ENCODE measurements at regions not wholly inside any gene's neighbourhood (a gene's known extent, or its start where the extent isn't known, plus 50 kb on each side); places are given as distances from the start of the nearest gene placed in this dataset.
"Not testable (repeated sequence)": the region's sequence is repeated elsewhere in the genome, so short reads cannot be mapped to it uniquely, and the experiment has no call there.

DNA sequence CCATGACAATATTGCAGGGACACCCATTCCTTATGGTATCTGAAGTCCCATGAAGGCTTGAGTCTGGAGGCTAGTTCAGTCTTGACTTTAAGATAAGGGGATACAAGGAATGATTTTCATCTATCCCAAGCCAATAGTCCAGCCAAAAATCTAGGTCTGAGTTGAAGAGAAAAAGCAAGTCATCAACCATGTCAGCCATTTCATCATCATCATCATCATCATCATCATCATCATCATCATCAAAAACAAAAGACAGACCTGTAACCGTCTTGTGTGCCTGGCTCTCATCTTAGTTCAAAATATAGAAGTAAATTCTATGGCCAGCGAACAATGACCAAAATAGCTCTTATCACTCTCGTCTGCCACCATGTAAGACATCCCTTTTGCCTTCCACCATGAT is 59.5 kb upstream of the FAM90A26 start:
- H3K9me3 ChIP-seq (ENCODE audit: control insufficient read depth, low read length); H3K23ac ChIP-seq (ENCODE audit: low read length in 2 of 2); H3K18ac ChIP-seq (ENCODE audit: low read depth in 1 of 2, low read length in 2 of 2); H3K79me1 ChIP-seq (replicated peaks; ENCODE audit: low read length, poor library complexity, severe bottlenecking); H4K8ac ChIP-seq (ENCODE audit: low read length); DNase-seq; H3K9ac ChIP-seq (ENCODE audit: low read length); H3K27ac ChIP-seq (ENCODE audit: low read length, poor library complexity, severe bottlenecking); H3K27me3 ChIP-seq (ENCODE audit: control insufficient read depth in 1 of 2, insufficient read depth in 1 of 2, low read length in 2 of 2); H3K4ac ChIP-seq (ENCODE audit: low read depth in 1 of 2, low read length in 2 of 2); H3K4me3 ChIP-seq (ENCODE audit: insufficient read depth in 1 of 2, low read depth in 1 of 2, low read length in 2 of 2); H2BK5ac ChIP-seq (ENCODE audit: low read depth, low read length, poor library complexity, severe bottlenecking); H3K4me2 ChIP-seq (ENCODE audit: low read length, poor library complexity, severe bottlenecking); H2AFZ ChIP-seq (ENCODE audit: low read depth, low read length); H2BK12ac ChIP-seq (ENCODE audit: low read length in 2 of 2); H3K14ac ChIP-seq (ENCODE audit: low read length in 2 of 2); H4K91ac ChIP-seq (ENCODE audit: low read length); H3K4me1 ChIP-seq (ENCODE audit: control insufficient read depth, insufficient read depth, low read depth, low read length); H2BK15ac ChIP-seq (ENCODE audit: low read depth, poor library complexity, severe bottlenecking); H2BK120ac ChIP-seq (ENCODE audit: low read depth, low read length); H3K36me3 ChIP-seq (ENCODE audit: control insufficient read depth in 1 of 2, insufficient read depth in 2 of 2, low read depth in 1 of 2, low read length in 2 of 2); H2AK5ac ChIP-seq (ENCODE audit: low read length, severe bottlenecking): not testable (repeated sequence)
- WGBS: no CpG with 5 or more reads among the region's 3 CpGs

- H3K27ac ChIP-seq (ENCODE audit: low read length, poor library complexity, severe bottlenecking); H2BK12ac ChIP-seq (ENCODE audit: low read length in 2 of 2); H3K4ac ChIP-seq (ENCODE audit: low read depth in 1 of 2, low read length in 2 of 2); H2BK15ac ChIP-seq (ENCODE audit: low read depth, poor library complexity, severe bottlenecking); H3K36me3 ChIP-seq (ENCODE audit: control insufficient read depth in 1 of 2, insufficient read depth in 2 of 2, low read depth in 1 of 2, low read length in 2 of 2); H3K23ac ChIP-seq (ENCODE audit: low read length in 2 of 2); H4K91ac ChIP-seq (ENCODE audit: low read length); H3K4me1 ChIP-seq (ENCODE audit: control insufficient read depth, insufficient read depth, low read depth, low read length); H3K14ac ChIP-seq (ENCODE audit: low read length in 2 of 2); H3K4me2 ChIP-seq (ENCODE audit: low read length, poor library complexity, severe bottlenecking); DNase-seq; H2AK5ac ChIP-seq (ENCODE audit: low read length, severe bottlenecking); H2BK120ac ChIP-seq (ENCODE audit: low read depth, low read length); H3K79me1 ChIP-seq (replicated peaks; ENCODE audit: low read length, poor library complexity, severe bottlenecking); H2BK5ac ChIP-seq (ENCODE audit: low read depth, low read length, poor library complexity, severe bottlenecking); H3K9me3 ChIP-seq (ENCODE audit: control insufficient read depth, low read length); H4K8ac ChIP-seq (ENCODE audit: low read length); H3K4me3 ChIP-seq (ENCODE audit: insufficient read depth in 1 of 2, low read depth in 1 of 2, low read length in 2 of 2); H3K27me3 ChIP-seq (ENCODE audit: control insufficient read depth in 1 of 2, insufficient read depth in 1 of 2, low read length in 2 of 2); H2AFZ ChIP-seq (ENCODE audit: low read depth, low read length); H3K9ac ChIP-seq (ENCODE audit: low read length); H3K18ac ChIP-seq (ENCODE audit: low read depth in 1 of 2, low read length in 2 of 2): not testable (repeated sequence)
- 51% methylated on average over 2 of the region's 6 CpGs for WGBS
Measured at GRCh38 chr4:9103148-9103524, 67.1 kb upstream of the FAM90A26 start.

- H3K4ac ChIP-seq (ENCODE audit: low read depth in 1 of 2, low read length in 2 of 2); H3K4me1 ChIP-seq (ENCODE audit: control insufficient read depth, insufficient read depth, low read depth, low read length); H2BK15ac ChIP-seq (ENCODE audit: low read depth, poor library complexity, severe bottlenecking); H3K36me3 ChIP-seq (ENCODE audit: control insufficient read depth in 1 of 2, insufficient read depth in 2 of 2, low read depth in 1 of 2, low read length in 2 of 2); H3K79me1 ChIP-seq (replicated peaks; ENCODE audit: low read length, poor library complexity, severe bottlenecking); DNase-seq; H3K9ac ChIP-seq (ENCODE audit: low read length); H3K14ac ChIP-seq (ENCODE audit: low read length in 2 of 2); H3K27ac ChIP-seq (ENCODE audit: low read length, poor library complexity, severe bottlenecking); H3K4me3 ChIP-seq (ENCODE audit: insufficient read depth in 1 of 2, low read depth in 1 of 2, low read length in 2 of 2); H2BK12ac ChIP-seq (ENCODE audit: low read length in 2 of 2); H4K91ac ChIP-seq (ENCODE audit: low read length); H3K4me2 ChIP-seq (ENCODE audit: low read length, poor library complexity, severe bottlenecking); H3K9me3 ChIP-seq (ENCODE audit: control insufficient read depth, low read length); H2AK5ac ChIP-seq (ENCODE audit: low read length, severe bottlenecking); H3K18ac ChIP-seq (ENCODE audit: low read depth in 1 of 2, low read length in 2 of 2); H2BK120ac ChIP-seq (ENCODE audit: low read depth, low read length); H2BK5ac ChIP-seq (ENCODE audit: low read depth, low read length, poor library complexity, severe bottlenecking); H2AFZ ChIP-seq (ENCODE audit: low read depth, low read length); H3K27me3 ChIP-seq (ENCODE audit: control insufficient read depth in 1 of 2, insufficient read depth in 1 of 2, low read length in 2 of 2); H3K23ac ChIP-seq (ENCODE audit: low read length in 2 of 2); H4K8ac ChIP-seq (ENCODE audit: low read length): not testable (repeated sequence)
- WGBS: 88% methylated on average over 21 of the region's 22 CpGs
Measured at GRCh38 chr4:9102471-9103147, 67.6 kb upstream of the FAM90A26 start.

DNA sequence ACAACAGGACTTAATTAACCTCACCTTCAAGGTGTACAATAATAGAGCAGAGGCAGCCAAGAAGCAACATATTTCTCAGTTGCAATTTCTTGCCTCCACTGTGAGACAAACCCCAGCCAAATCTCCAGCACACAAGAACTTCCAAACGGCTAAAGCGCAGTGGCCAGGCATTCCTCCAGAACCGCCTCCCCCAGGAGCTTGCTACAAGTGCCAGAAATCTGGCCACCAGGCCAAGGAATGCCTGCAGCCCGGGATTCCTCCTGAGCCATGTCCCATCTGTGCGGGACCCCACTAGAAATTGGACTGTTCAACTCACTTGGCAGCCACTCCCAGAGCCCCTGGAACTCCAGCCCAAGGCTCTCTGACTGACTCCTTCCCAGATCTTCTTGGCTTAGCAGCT is 73.9 kb upstream of the FAM90A26 start:
- not testable (repeated sequence) for H3K27ac ChIP-seq (ENCODE audit: low read length, poor library complexity, severe bottlenecking); H3K36me3 ChIP-seq (ENCODE audit: control insufficient read depth in 1 of 2, insufficient read depth in 2 of 2, low read depth in 1 of 2, low read length in 2 of 2); DNase-seq; H2BK15ac ChIP-seq (ENCODE audit: low read depth, poor library complexity, severe bottlenecking); H3K4ac ChIP-seq (ENCODE audit: low read depth in 1 of 2, low read length in 2 of 2); H2AK5ac ChIP-seq (ENCODE audit: low read length, severe bottlenecking); H2BK120ac ChIP-seq (ENCODE audit: low read depth, low read length); H3K4me1 ChIP-seq (ENCODE audit: control insufficient read depth, insufficient read depth, low read depth, low read length); H2BK12ac ChIP-seq (ENCODE audit: low read length in 2 of 2); H3K4me3 ChIP-seq (ENCODE audit: insufficient read depth in 1 of 2, low read depth in 1 of 2, low read length in 2 of 2); H4K91ac ChIP-seq (ENCODE audit: low read length); H4K8ac ChIP-seq (ENCODE audit: low read length); H3K27me3 ChIP-seq (ENCODE audit: control insufficient read depth in 1 of 2, insufficient read depth in 1 of 2, low read length in 2 of 2); H2BK5ac ChIP-seq (ENCODE audit: low read depth, low read length, poor library complexity, severe bottlenecking); H3K23ac ChIP-seq (ENCODE audit: low read length in 2 of 2); H2AFZ ChIP-seq (ENCODE audit: low read depth, low read length); H3K14ac ChIP-seq (ENCODE audit: low read length in 2 of 2); H3K18ac ChIP-seq (ENCODE audit: low read depth in 1 of 2, low read length in 2 of 2); H3K4me2 ChIP-seq (ENCODE audit: low read length, poor library complexity, severe bottlenecking); H3K9me3 ChIP-seq (ENCODE audit: control insufficient read depth, low read length); H3K9ac ChIP-seq (ENCODE audit: low read length); H3K79me1 ChIP-seq (replicated peaks; ENCODE audit: low read length, poor library complexity, severe bottlenecking)
- 76% methylated on average over 5 of the region's 5 CpGs for WGBS
